ENCODE measurements at regions not wholly inside any gene's neighbourhood (a gene's known extent, or its start where the extent isn't known, plus 50 kb on each side); places are given as distances from the start of the nearest gene placed in this dataset.

DNA sequence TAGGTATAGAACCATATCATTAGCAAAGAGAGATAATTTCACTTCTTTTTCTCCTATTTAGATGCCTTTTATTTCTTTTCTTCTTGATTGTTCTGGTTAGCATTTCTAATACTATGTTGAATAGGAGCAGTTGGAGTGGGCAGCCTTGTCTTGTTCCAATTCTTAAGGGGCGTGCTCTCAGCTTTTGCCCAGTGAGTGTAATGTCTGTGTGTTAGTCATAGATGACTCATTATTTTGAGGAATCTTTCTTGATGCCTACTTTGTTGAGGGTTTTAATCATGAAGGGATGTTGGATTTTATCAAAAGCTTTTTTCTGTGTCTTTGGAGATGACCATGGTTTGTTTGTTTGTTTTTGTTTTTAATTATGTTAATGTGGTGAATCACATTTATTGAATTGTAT lies 1453.1 kb upstream of the SLC39A10 start:
- H3K9me3 ChIP-seq (ENCODE audit: control insufficient read depth, low read length), result peaks cover 10% of the 10 kb centered on the region
- no peaks in the 10 kb centered on the region for H3K36me3 ChIP-seq (ENCODE audit: control insufficient read depth in 1 of 2, insufficient read depth in 2 of 2, low read depth in 1 of 2, low read length in 2 of 2)
- H2BK5ac ChIP-seq (ENCODE audit: low read depth, low read length, poor library complexity, severe bottlenecking), result no peak overlapping the region
- WGBS, result 59% methylated on average over 1 of the region's 1 CpG
- no peak overlapping the region for H2BK120ac ChIP-seq (ENCODE audit: low read depth, low read length)
- no peak overlapping the region for H2AFZ ChIP-seq (ENCODE audit: low read depth, low read length)
- H2BK15ac ChIP-seq (ENCODE audit: low read depth, poor library complexity, severe bottlenecking), result no peak overlapping the region
- H4K91ac ChIP-seq (ENCODE audit: low read length), result no peak overlapping the region
- no peak overlapping the region for H3K27ac ChIP-seq (ENCODE audit: low read length, poor library complexity, severe bottlenecking)
- no peaks in the 10 kb centered on the region for H3K4me1 ChIP-seq (ENCODE audit: control insufficient read depth, insufficient read depth, low read depth, low read length)
- no peaks in the 10 kb centered on the region for H3K27me3 ChIP-seq (ENCODE audit: control insufficient read depth in 1 of 2, insufficient read depth in 1 of 2, low read length in 2 of 2)
- H3K9ac ChIP-seq (ENCODE audit: low read length), result no peak overlapping the region
- no peak for DNase-seq
- no peak overlapping the region for H3K18ac ChIP-seq (ENCODE audit: low read depth in 1 of 2, low read length in 2 of 2)
- no peak overlapping the region for H3K4me3 ChIP-seq (ENCODE audit: insufficient read depth in 1 of 2, low read depth in 1 of 2, low read length in 2 of 2)
- H2BK12ac ChIP-seq (ENCODE audit: low read length in 2 of 2), result no peak overlapping the region
- H3K14ac ChIP-seq (ENCODE audit: low read length in 2 of 2), result no peak overlapping the region
- no peak overlapping the region for H2AK5ac ChIP-seq (ENCODE audit: low read length, severe bottlenecking)
- H3K4me2 ChIP-seq (ENCODE audit: low read length, poor library complexity, severe bottlenecking), result no peak overlapping the region
- no peak overlapping the region for H4K8ac ChIP-seq (ENCODE audit: low read length)
- H3K23ac ChIP-seq (ENCODE audit: low read length in 2 of 2), result no peak overlapping the region
- H3K4ac ChIP-seq (ENCODE audit: low read depth in 1 of 2, low read length in 2 of 2), result no peak overlapping the region
- no peaks in the 10 kb centered on the region for H3K79me1 ChIP-seq (replicated peaks; ENCODE audit: low read length, poor library complexity, severe bottlenecking)

DNA sequence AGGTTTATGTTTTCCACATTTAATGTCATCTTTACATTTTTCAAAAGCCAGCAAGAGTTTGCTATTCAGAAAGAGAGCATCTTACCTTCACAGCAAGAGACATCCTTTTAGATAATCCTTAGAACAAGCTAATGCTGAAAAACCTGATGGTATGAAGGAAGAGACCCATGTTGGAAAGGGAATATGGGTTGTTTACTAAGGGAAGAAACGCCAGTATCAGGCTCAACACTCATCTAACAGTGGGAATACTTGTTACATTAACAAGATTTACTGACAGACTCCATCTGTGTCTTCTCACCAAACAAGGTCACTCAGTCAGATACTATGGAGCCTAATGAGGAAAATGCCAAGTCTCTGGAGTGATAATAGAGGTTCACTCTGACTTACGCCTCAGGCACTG lies 1474.1 kb upstream of the SLC39A10 start:
- no peaks in the 10 kb centered on the region for H3K36me3 ChIP-seq (ENCODE audit: control insufficient read depth in 1 of 2, insufficient read depth in 2 of 2, low read depth in 1 of 2, low read length in 2 of 2)
- no peak overlapping the region for H2BK120ac ChIP-seq (ENCODE audit: low read depth, low read length)
- H3K9ac ChIP-seq (ENCODE audit: low read length), result no peak overlapping the region
- no peak overlapping the region for H2BK12ac ChIP-seq (ENCODE audit: low read length in 2 of 2)
- no peaks in the 10 kb centered on the region for H3K79me1 ChIP-seq (replicated peaks; ENCODE audit: low read length, poor library complexity, severe bottlenecking)
- no peaks in the 10 kb centered on the region for H3K27me3 ChIP-seq (ENCODE audit: control insufficient read depth in 1 of 2, insufficient read depth in 1 of 2, low read length in 2 of 2)
- H2BK5ac ChIP-seq (ENCODE audit: low read depth, low read length, poor library complexity, severe bottlenecking), result no peak overlapping the region
- no peak overlapping the region for H2BK15ac ChIP-seq (ENCODE audit: low read depth, poor library complexity, severe bottlenecking)
- H3K4ac ChIP-seq (ENCODE audit: low read depth in 1 of 2, low read length in 2 of 2), result no peak overlapping the region
- H4K91ac ChIP-seq (ENCODE audit: low read length), result no peak overlapping the region
- H3K14ac ChIP-seq (ENCODE audit: low read length in 2 of 2), result no peak overlapping the region
- H3K4me2 ChIP-seq (ENCODE audit: low read length, poor library complexity, severe bottlenecking), result no peak overlapping the region
- no peak overlapping the region for H3K27ac ChIP-seq (ENCODE audit: low read length, poor library complexity, severe bottlenecking)
- no peak overlapping the region for H2AFZ ChIP-seq (ENCODE audit: low read depth, low read length)
- WGBS, result no CpG with 5 or more reads among the region's 2 CpGs
- H4K8ac ChIP-seq (ENCODE audit: low read length), result no peak overlapping the region
- no peak overlapping the region for H3K18ac ChIP-seq (ENCODE audit: low read depth in 1 of 2, low read length in 2 of 2)
- no peak overlapping the region for H3K4me3 ChIP-seq (ENCODE audit: insufficient read depth in 1 of 2, low read depth in 1 of 2, low read length in 2 of 2)
- H3K4me1 ChIP-seq (ENCODE audit: control insufficient read depth, insufficient read depth, low read depth, low read length), result no peaks in the 10 kb centered on the region
- H3K9me3 ChIP-seq (ENCODE audit: control insufficient read depth, low read length), result peaks cover 14% of the 10 kb centered on the region
- H2AK5ac ChIP-seq (ENCODE audit: low read length, severe bottlenecking), result no peak overlapping the region
- no peak overlapping the region for H3K23ac ChIP-seq (ENCODE audit: low read length in 2 of 2)
- DNase-seq, result no peak

DNA sequence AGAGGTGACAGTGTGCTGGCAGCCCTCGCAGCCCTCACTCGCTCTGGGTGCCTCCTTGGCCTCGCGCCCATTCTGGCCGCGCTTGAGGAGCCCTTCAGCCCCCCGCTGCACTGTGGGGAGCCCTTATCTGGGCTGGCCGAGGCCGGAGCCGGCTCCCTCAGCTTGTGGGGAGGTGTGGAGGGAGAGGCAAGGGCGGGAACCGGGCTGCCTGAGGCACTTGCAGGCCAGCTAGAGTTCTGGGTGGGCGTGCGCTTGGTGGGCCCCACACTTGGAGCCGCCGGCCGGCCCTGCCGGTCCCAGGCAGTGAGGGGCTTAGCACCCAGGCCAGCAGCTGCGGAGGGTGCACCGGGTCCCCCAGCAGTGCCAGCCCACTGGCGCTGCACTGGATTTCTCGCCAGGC lies 1480.9 kb upstream of the SLC39A10 start:
- Histone ChIP-seq H3K4me1 (ENCODE audit: control insufficient read depth, insufficient read depth, low read depth, low read length) (no peaks in the 10 kb centered on the region), H3K4me3 (ENCODE audit: insufficient read depth in 1 of 2, low read depth in 1 of 2, low read length in 2 of 2) (no peak overlapping the region), H2BK5ac (ENCODE audit: low read depth, low read length, poor library complexity, severe bottlenecking) (no peak overlapping the region), H2BK120ac (ENCODE audit: low read depth, low read length) (no peak overlapping the region), H3K79me1 (replicated peaks; ENCODE audit: low read length, poor library complexity, severe bottlenecking) (no peaks in the 10 kb centered on the region), H3K9ac (ENCODE audit: low read length) (no peak overlapping the region), H3K9me3 (ENCODE audit: control insufficient read depth, low read length) (peaks cover 23% of the 10 kb centered on the region), H3K36me3 (ENCODE audit: control insufficient read depth in 1 of 2, insufficient read depth in 2 of 2, low read depth in 1 of 2, low read length in 2 of 2) (no peaks in the 10 kb centered on the region), H4K8ac (ENCODE audit: low read length) (no peak overlapping the region), H3K14ac (ENCODE audit: low read length in 2 of 2) (no peak overlapping the region), H2AFZ (ENCODE audit: low read depth, low read length) (no peak overlapping the region), H3K27me3 (ENCODE audit: control insufficient read depth in 1 of 2, insufficient read depth in 1 of 2, low read length in 2 of 2) (no peaks in the 10 kb centered on the region), H2AK5ac (ENCODE audit: low read length, severe bottlenecking) (no peak overlapping the region), H3K4ac (ENCODE audit: low read depth in 1 of 2, low read length in 2 of 2) (no peak overlapping the region), H3K27ac (ENCODE audit: low read length, poor library complexity, severe bottlenecking) (no peak overlapping the region), H4K91ac (ENCODE audit: low read length) (no peak overlapping the region), H3K23ac (ENCODE audit: low read length in 2 of 2) (no peak overlapping the region), H2BK15ac (ENCODE audit: low read depth, poor library complexity, severe bottlenecking) (no peak overlapping the region), H2BK12ac (ENCODE audit: low read length in 2 of 2) (no peak overlapping the region), H3K4me2 (ENCODE audit: low read length, poor library complexity, severe bottlenecking) (no peak overlapping the region), H3K18ac (ENCODE audit: low read depth in 1 of 2, low read length in 2 of 2) (no peak overlapping the region)
- 91% methylated on average over 16 of the region's 22 CpGs for WGBS
- no peak for DNase-seq

DNA sequence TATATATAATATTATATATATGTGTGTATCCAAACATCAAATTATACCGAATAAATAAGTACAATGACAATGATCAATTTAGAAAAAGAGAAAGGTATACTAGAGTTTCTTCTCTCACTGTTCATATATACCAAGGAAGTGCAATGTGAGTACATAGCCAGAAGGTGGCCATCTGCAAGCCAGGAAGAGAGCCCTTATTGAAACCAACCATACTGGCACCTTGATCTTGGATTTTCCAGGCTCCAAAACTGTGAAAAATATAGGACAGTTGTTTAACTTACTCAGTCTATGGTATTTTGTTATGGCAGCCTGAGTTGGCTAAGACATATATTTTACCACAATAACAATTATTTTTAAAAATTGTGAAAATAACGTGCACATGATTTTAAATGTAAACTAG lies 1490.2 kb upstream of the SLC39A10 start:
- Histone ChIP-seq H3K4me2 (ENCODE audit: low read length, poor library complexity, severe bottlenecking) (no peak overlapping the region), H2BK5ac (ENCODE audit: low read depth, low read length, poor library complexity, severe bottlenecking) (no peak overlapping the region), H4K8ac (ENCODE audit: low read length) (no peak overlapping the region), H3K4ac (ENCODE audit: low read depth in 1 of 2, low read length in 2 of 2) (no peak overlapping the region), H2AFZ (ENCODE audit: low read depth, low read length) (no peak overlapping the region), H2AK5ac (ENCODE audit: low read length, severe bottlenecking) (no peak overlapping the region), H3K9ac (ENCODE audit: low read length) (no peak overlapping the region), H3K36me3 (ENCODE audit: control insufficient read depth in 1 of 2, insufficient read depth in 2 of 2, low read depth in 1 of 2, low read length in 2 of 2) (no peaks in the 10 kb centered on the region), H3K9me3 (ENCODE audit: control insufficient read depth, low read length) (peaks cover 4% of the 10 kb centered on the region), H3K4me1 (ENCODE audit: control insufficient read depth, insufficient read depth, low read depth, low read length) (no peaks in the 10 kb centered on the region), H3K4me3 (ENCODE audit: insufficient read depth in 1 of 2, low read depth in 1 of 2, low read length in 2 of 2) (no peak overlapping the region), H3K14ac (ENCODE audit: low read length in 2 of 2) (no peak overlapping the region), H3K23ac (ENCODE audit: low read length in 2 of 2) (no peak overlapping the region), H2BK120ac (ENCODE audit: low read depth, low read length) (no peak overlapping the region), H3K27me3 (ENCODE audit: control insufficient read depth in 1 of 2, insufficient read depth in 1 of 2, low read length in 2 of 2) (no peaks in the 10 kb centered on the region), H3K79me1 (replicated peaks; ENCODE audit: low read length, poor library complexity, severe bottlenecking) (no peaks in the 10 kb centered on the region), H3K27ac (ENCODE audit: low read length, poor library complexity, severe bottlenecking) (no peak overlapping the region), H2BK12ac (ENCODE audit: low read length in 2 of 2) (no peak overlapping the region), H2BK15ac (ENCODE audit: low read depth, poor library complexity, severe bottlenecking) (no peak overlapping the region), H4K91ac (ENCODE audit: low read length) (no peak overlapping the region), H3K18ac (ENCODE audit: low read depth in 1 of 2, low read length in 2 of 2) (no peak overlapping the region)
- peak; percentile 26 for DNase-seq
- no CpG with 5 or more reads among the region's 2 CpGs for WGBS
